Astrocyte (in vitro differentiated cells and primary cell): ENCODE measurements at regions not wholly inside any gene's neighbourhood (a gene's known extent, or its start where the extent isn't known, plus 50 kb on each side); places are given as distances from the start of the nearest gene placed in this dataset.
"Not testable (repeated sequence)": the region's sequence is repeated elsewhere in the genome, so short reads cannot be mapped to it uniquely, and the experiment has no call there.

Experiments used
- DNase-seq: peaks from one replicate; pipeline ENCODE4 v3.0.0-alpha.2; 2010; ENCODE audit warnings: low read depth
- FAIRE-seq: peaks from 2 replicates; lab custom pipeline; 2011; peaks lifted over from hg19 to GRCh38; lab: Jason Lieb, UNC
- H2AFZ ChIP-seq: 2 replicates; pipeline ENCODE4 v1.6.0; 2012; ENCODE audit warnings: low read depth, low read length, inconsistent platforms
- H3K27ac ChIP-seq: 2 replicates; pipeline ENCODE4 v1.5.1; 2011; ENCODE audit warnings: low read depth, low read length, inconsistent platforms
- H3K27me3 ChIP-seq: 2 replicates; pipeline ENCODE4 v1.6.0; 2011; ENCODE audit warnings: low read length, inconsistent platforms; ENCODE audit not compliant: insufficient read depth
- H3K36me3 ChIP-seq: 2 replicates; pipeline ENCODE4 v1.5.1; 2011; ENCODE audit warnings: low read length, inconsistent platforms; ENCODE audit not compliant: insufficient read depth
- H3K4me1 ChIP-seq: 2 replicates; pipeline ENCODE4 v1.5.1; 2011; ENCODE audit warnings: low read length, inconsistent platforms; ENCODE audit not compliant: insufficient read depth
- H3K4me2 ChIP-seq: 2 replicates; pipeline ENCODE4 v1.6.0; 2012; ENCODE audit warnings: low read length, inconsistent platforms
- H3K4me3 ChIP-seq: 2 replicates; pipeline ENCODE4 v1.5.1; 2011; ENCODE audit warnings: low read depth, mild to moderate bottlenecking, low read length, inconsistent platforms; ENCODE audit not compliant: insufficient read depth
- H3K79me2 ChIP-seq: 2 replicates; pipeline ENCODE4 v1.6.0; 2012; ENCODE audit warnings: mild to moderate bottlenecking, low read length, inconsistent platforms; ENCODE audit not compliant: insufficient read depth
- H3K9ac ChIP-seq: 2 replicates; pipeline ENCODE4 v1.6.0; 2012; ENCODE audit warnings: mild to moderate bottlenecking, low read length, inconsistent platforms
- H3K9me3 ChIP-seq: 2 replicates; pipeline ENCODE4 v1.5.1; 2012; ENCODE audit warnings: low read depth, mild to moderate bottlenecking, low read length, inconsistent platforms; ENCODE audit not compliant: insufficient read depth
- H4K20me1 ChIP-seq: 2 replicates; pipeline ENCODE4 v1.6.0; 2012; ENCODE audit warnings: low read length, inconsistent platforms; ENCODE audit not compliant: insufficient read depth
- H3K27ac Mint-ChIP-seq: one replicate; pipeline ENCODE4 v1.8.0; 2021; ENCODE audit warnings: mild to moderate bottlenecking, mixed read lengths; ENCODE audit not compliant: unreplicated experiment
- H3K27me3 Mint-ChIP-seq: one replicate; pipeline ENCODE4 v1.8.0; 2021; ENCODE audit warnings: low read depth, mixed read lengths; ENCODE audit not compliant: unreplicated experiment
- H3K36me3 Mint-ChIP-seq: one replicate; pipeline ENCODE4 v1.8.0; 2021; ENCODE audit warnings: low read depth, mixed read lengths; ENCODE audit not compliant: unreplicated experiment
- H3K4me1 Mint-ChIP-seq: one replicate; pipeline ENCODE4 v1.8.0; 2021; ENCODE audit warnings: low read depth, mixed read lengths; ENCODE audit not compliant: unreplicated experiment
- H3K4me3 Mint-ChIP-seq: one replicate; pipeline ENCODE4 v1.8.0; 2021; ENCODE audit warnings: mild to moderate bottlenecking, moderate library complexity, mixed read lengths; ENCODE audit not compliant: unreplicated experiment
- H3K9me3 Mint-ChIP-seq: one replicate; pipeline ENCODE4 v1.8.0; 2021; ENCODE audit warnings: mild to moderate bottlenecking, mixed read lengths; ENCODE audit not compliant: unreplicated experiment
- CTCF ChIP-seq: IDR thresholded peaks from 2 replicates; pipeline ENCODE4 v1.5.1; 2011; ENCODE audit warnings: low read depth, mild to moderate bottlenecking, inconsistent platforms, low read length, moderate library complexity; ENCODE audit not compliant: insufficient read depth
- EZH2 ChIP-seq: IDR thresholded peaks from 2 replicates; pipeline ENCODE4 v1.6.1; 2012; ENCODE audit warnings: mild to moderate bottlenecking, low read length, inconsistent platforms; ENCODE audit not compliant: insufficient read depth

- Mint-ChIP-seq H3K36me3 (no peaks in the 10 kb centered on the region), H3K9me3 (no peaks in the 10 kb centered on the region), H3K27me3 (peaks cover 6% of the 10 kb centered on the region), H3K27ac (no peak overlapping the region), H3K4me3 (no peak overlapping the region), H3K4me1 (no peaks in the 10 kb centered on the region)
- Histone ChIP-seq H3K27ac (no peak overlapping the region), H3K36me3 (no peaks in the 10 kb centered on the region), H3K9ac (no peak overlapping the region), H3K4me1 (no peaks in the 10 kb centered on the region), H2AFZ (no peak overlapping the region), H3K9me3 (peaks cover 1% of the 10 kb centered on the region), H3K4me2 (no peak overlapping the region), H3K27me3 (no peaks in the 10 kb centered on the region), H4K20me1 (no peaks in the 10 kb centered on the region), H3K4me3 (no peak overlapping the region), H3K79me2 (no peaks in the 10 kb centered on the region)
- no peak for FAIRE-seq
- no peak for DNase-seq
- no peak for TF ChIP-seq CTCF
- no peak for TF ChIP-seq EZH2
Measured at GRCh38 chr13:31598990-31599389, 140.3 kb upstream of the RXFP2 start.

- H3K9me3 ChIP-seq: no peaks in the 10 kb centered on the region
- Mint-ChIP-seq H3K27ac (no peak overlapping the region), H3K36me3 (no peaks in the 10 kb centered on the region), H3K4me3 (no peak overlapping the region), H3K9me3 (no peaks in the 10 kb centered on the region), H3K27me3 (no peaks in the 10 kb centered on the region), H3K4me1 (no peaks in the 10 kb centered on the region)
- no peak overlapping the region for H3K27ac ChIP-seq
- TF ChIP-seq CTCF: no peak
- no peak for TF ChIP-seq EZH2
- H3K4me2 ChIP-seq: no peak overlapping the region
- H3K27me3 ChIP-seq: no peaks in the 10 kb centered on the region
- FAIRE-seq (no peak), DNase-seq (no peak)
- H3K79me2 ChIP-seq: no peaks in the 10 kb centered on the region
- no peak overlapping the region for H3K9ac ChIP-seq
- no peaks in the 10 kb centered on the region for H3K36me3 ChIP-seq
- no peaks in the 10 kb centered on the region for H3K4me1 ChIP-seq
- H4K20me1 ChIP-seq: no peaks in the 10 kb centered on the region
- no peak overlapping the region for H2AFZ ChIP-seq
- no peak overlapping the region for H3K4me3 ChIP-seq
Measured at GRCh38 chr13:31605076-31605860, 134.1 kb upstream of the RXFP2 start.

DNA sequence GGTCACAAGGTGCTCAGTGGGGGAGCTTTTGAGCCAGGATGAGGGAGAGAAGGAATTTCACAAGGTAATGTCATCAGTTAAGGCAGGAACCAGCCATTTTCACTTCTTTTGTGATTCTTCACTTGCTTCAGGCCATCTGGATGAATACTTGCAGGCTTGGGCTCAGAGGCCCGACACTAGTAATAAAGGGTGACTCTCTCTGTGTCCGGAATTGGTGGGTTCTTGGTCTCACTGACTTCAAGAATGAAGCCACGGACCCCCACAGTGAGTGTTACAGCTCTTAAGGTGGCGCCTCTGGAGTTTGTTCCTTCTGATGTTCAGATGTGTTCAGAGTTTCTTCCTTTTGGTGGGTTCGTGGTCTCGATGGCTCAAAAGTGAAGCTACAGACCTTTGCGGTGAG lies 131.8 kb upstream of the RXFP2 start:
- H3K36me3 ChIP-seq, H2AFZ ChIP-seq, H3K4me3 Mint-ChIP-seq, H3K9me3 Mint-ChIP-seq, H3K79me2 ChIP-seq, H3K27me3 ChIP-seq, H3K36me3 Mint-ChIP-seq, H3K4me1 ChIP-seq, DNase-seq, H3K27ac Mint-ChIP-seq, H3K4me1 Mint-ChIP-seq, H3K4me3 ChIP-seq, H3K4me2 ChIP-seq, H3K27me3 Mint-ChIP-seq, H3K27ac ChIP-seq, H3K9ac ChIP-seq, H3K9me3 ChIP-seq, H4K20me1 ChIP-seq, FAIRE-seq: not testable (repeated sequence)

DNA sequence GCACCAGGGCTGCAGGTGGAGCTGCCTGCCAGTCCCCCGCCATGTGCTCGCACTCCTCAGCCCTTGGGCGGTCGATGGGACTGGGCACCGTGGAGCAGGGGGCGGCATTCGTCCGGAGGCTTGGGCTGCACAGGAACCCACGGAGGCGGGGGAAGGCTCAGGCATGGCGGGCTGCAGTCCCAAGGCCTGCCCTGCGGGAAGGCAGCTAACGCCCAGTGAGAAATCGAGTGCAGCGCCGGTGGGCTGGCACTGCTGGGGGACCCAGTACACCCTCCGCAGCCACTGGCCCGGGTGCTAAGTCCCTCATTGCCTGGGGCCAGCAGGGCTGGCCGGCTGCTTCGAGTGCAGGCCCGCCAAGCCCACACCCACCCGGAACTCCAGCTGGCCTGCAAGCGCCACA lies 130.5 kb upstream of the RXFP2 start:
- not testable (repeated sequence) for H3K9ac ChIP-seq, H3K4me3 ChIP-seq, H3K36me3 Mint-ChIP-seq, H3K9me3 Mint-ChIP-seq, H4K20me1 ChIP-seq, FAIRE-seq, H3K27me3 ChIP-seq, H3K79me2 ChIP-seq, H3K27me3 Mint-ChIP-seq, DNase-seq, H3K4me1 Mint-ChIP-seq, H3K9me3 ChIP-seq, H3K4me3 Mint-ChIP-seq, H3K4me2 ChIP-seq, H3K36me3 ChIP-seq, H3K4me1 ChIP-seq, H3K27ac ChIP-seq, H2AFZ ChIP-seq, H3K27ac Mint-ChIP-seq
